HCT116 (cell line): ENCODE measurements at regions not wholly inside any gene's neighbourhood (a gene's known extent, or its start where the extent isn't known, plus 50 kb on each side); places are given as distances from the start of the nearest gene placed in this dataset.

ENCODE experiments used
- ATAC-seq: fragments of 200-7000 bp; cut with Tn5 transposase; 2 replicates; pipeline ENCODE4 v1.9.1; 2020; ENCODE audit warnings: mild to moderate bottlenecking, moderate library complexity
- BruUV-seq: library from RNA; stranded (reverse); fragments of 400-500 nt; replicated peaks from 2 replicates; lab custom pipeline; 2021; lab: Mats Ljungman, UMichigan
- CTCF ChIA-PET: fragments of 300-600 bp; sonication (Branson Sonifier 250); formaldehyde crosslinking; loops from one replicate; lab custom pipeline; 2021; ENCODE audit warnings: antibody characterized with exemption; lab: Charles Lee
- POLR2A ChIA-PET: fragments of 300-600, 350-600 bp; sonication (Branson Sonifier 250); formaldehyde crosslinking; loops from one replicate; lab custom pipeline; 2021; ENCODE audit warnings: antibody characterized with exemption; lab: Charles Lee
- RAD21 ChIA-PET, 2 experiments: fragments of 300-600 bp; sonication (Branson Sonifier 250); formaldehyde crosslinking; loops; one replicate each; lab custom pipeline; 2023; ENCODE audit warnings: low total read pairs in 2 of 2; ENCODE audit not compliant: uncharacterized antibody in 2 of 2, unreplicated experiment in 2 of 2, low non-redundant PET in 1 of 2; lab: Charles Lee
- DNase-seq: peaks from one replicate; pipeline ENCODE4 v3.0.0-alpha.2; 2010; ENCODE audit warnings: low read depth, low spot score
- H2AFZ ChIP-seq: fragments of 200-600 bp; shearing (Covaris generic), sonication (generic); 2 replicates; pipeline ENCODE4 v1.6.1; 2017; ENCODE audit warnings: low read depth, mixed run types, mixed read lengths, antibody characterized with exemption, low read length; ENCODE audit not compliant: poor library complexity, severe bottlenecking
- H3K27ac ChIP-seq: 2 replicates; pipeline ENCODE4 v1.5.1; 2012; ENCODE audit warnings: low read depth, low read length
- H3K27me3 ChIP-seq: fragments of 200-600 bp; sonication (generic); 2 replicates; pipeline ENCODE4 v1.6.1; 2016; ENCODE audit warnings: mixed run types, low read length, mixed read lengths; ENCODE audit not compliant: insufficient read depth
- H3K36me3 ChIP-seq, 2 experiments: fragments of 200-500 bp in 1 of 2; fragments of 200-600 bp in 1 of 2; sonication (Bioruptor generic) in 1 of 2; sonication (generic) in 1 of 2; 2 replicates each; pipeline versions ENCODE4 v1.5.1 to v1.6.1; 2014 to 2016; ENCODE audit warnings: low read length in 2 of 2, inconsistent platforms in 1 of 2, mixed read lengths in 1 of 2, mixed run types in 1 of 2; ENCODE audit not compliant: insufficient read depth in 2 of 2, control insufficient read depth in 1 of 2
- H3K4me1 ChIP-seq, 2 experiments: fragments of 200-600 bp in 1 of 2; sonication (generic) in 1 of 2; 2 replicates each; pipeline versions ENCODE4 v1.5.1 to v1.6.1; 2012 to 2017; ENCODE audit warnings: low read length in 2 of 2, inconsistent platforms in 1 of 2, mild to moderate bottlenecking in 1 of 2, mixed read lengths in 1 of 2, mixed run types in 1 of 2, moderate library complexity in 1 of 2; ENCODE audit not compliant: insufficient read depth in 2 of 2, control insufficient read depth in 1 of 2
- H3K4me2 ChIP-seq: fragments of 200-600 bp; sonication (generic); 2 replicates; pipeline ENCODE4 v1.6.1; 2017; ENCODE audit warnings: mixed run types, low read length, mixed read lengths
- H3K4me3 ChIP-seq, 2 experiments: fragments of 200-600 bp in 1 of 2; sonication (generic) in 1 of 2; replicated peaks in 1 of 2; 2 replicates each; pipeline ENCODE4 v1.5.1; 2011 to 2016; ENCODE audit warnings: low read length in 2 of 2, control low read depth in 1 of 2, low read depth in 1 of 2, mild to moderate bottlenecking in 1 of 2, mixed read lengths in 1 of 2, mixed run types in 1 of 2
- H3K79me2 ChIP-seq: fragments of 200-600 bp; sonication (generic); 2 replicates; pipeline ENCODE4 v1.6.1; 2017; ENCODE audit warnings: mild to moderate bottlenecking, mixed run types, low read length, moderate library complexity, mixed read lengths; ENCODE audit not compliant: insufficient read depth
- H3K9ac ChIP-seq: fragments of 200-600 bp; sonication (generic); 2 replicates; pipeline ENCODE4 v1.6.1; 2016; ENCODE audit warnings: low read length, mixed read lengths
- H3K9me2 ChIP-seq: fragments of 200-600 bp; sonication (generic), shearing (Covaris generic); 2 replicates; pipeline ENCODE4 v1.6.1; 2017; ENCODE audit warnings: mixed run types, mild to moderate bottlenecking, moderate library complexity; ENCODE audit not compliant: insufficient read depth
- H3K9me3 ChIP-seq, 2 experiments: fragments of 200-500 bp in 1 of 2; fragments of 200-600 bp in 1 of 2; sonication (Bioruptor generic) in 1 of 2; sonication (generic) in 1 of 2; 2 replicates each; pipeline ENCODE4 v1.6.1; 2014 to 2017; ENCODE audit warnings: low read length in 2 of 2, mixed read lengths in 2 of 2, inconsistent platforms in 1 of 2, low read depth in 1 of 2, mild to moderate bottlenecking in 1 of 2, mixed run types in 1 of 2, moderate library complexity in 1 of 2; ENCODE audit not compliant: control insufficient read depth in 1 of 2, insufficient read depth in 1 of 2
- H4K20me1 ChIP-seq: fragments of 200-600 bp; sonication (generic), shearing (Covaris generic); 2 replicates; pipeline ENCODE4 v1.6.1; 2017; ENCODE audit warnings: mixed run types, mild to moderate bottlenecking, moderate library complexity; ENCODE audit not compliant: insufficient read depth
- CTCF ChIP-seq, 3 experiments: fragments of 200-600 bp in 1 of 3; sonication (generic) in 1 of 3; IDR thresholded peaks in 2 of 3; conservative IDR thresholded peaks in 1 of 3; 2 replicates each; pipeline ENCODE4 v1.5.1; 2012 to 2017; ENCODE audit warnings: low read depth in 2 of 3, low read length in 2 of 3, antibody characterized with exemption in 1 of 3, borderline replicate concordance in 1 of 3, control low read depth in 1 of 3, mild to moderate bottlenecking in 1 of 3, mixed read lengths in 1 of 3, mixed run types in 1 of 3, moderate library complexity in 1 of 3; ENCODE audit not compliant: insufficient read depth in 1 of 3
- EGR1 ChIP-seq: IDR thresholded peaks from 2 replicates; pipeline ENCODE4 v1.6.1; 2012; ENCODE audit warnings: low read depth
- EZH2phosphoT487 ChIP-seq: fragments of 200-600 bp; IDR thresholded peaks from 2 replicates; pipeline ENCODE4 v1.6.1; 2018; ENCODE audit warnings: antibody characterized with exemption, borderline replicate concordance
- SP1 ChIP-seq: IDR thresholded peaks from 2 replicates; pipeline ENCODE4 v1.6.1; 2012; ENCODE audit warnings: low read depth
- TCF7L2 ChIP-seq: IDR thresholded peaks from 2 replicates; pipeline ENCODE4 v1.7.0; 2011; ENCODE audit warnings: borderline replicate concordance, inconsistent platforms; ENCODE audit not compliant: insufficient read depth, insufficient read length; ENCODE audit errors: extremely low read depth
- ZBTB33 ChIP-seq: IDR thresholded peaks from 2 replicates; pipeline ENCODE4 v1.6.1; 2011; ENCODE audit warnings: mild to moderate bottlenecking, low read length, moderate library complexity; ENCODE audit not compliant: insufficient replicate concordance; ENCODE audit errors: extremely low read depth
- intact Hi-C: fragments of 100-400 bp; cut with micrococcal nuclease; formaldehyde crosslinking; loops from 2 replicates; pipeline ENCODE4 v1.10.0; 2022

GRCh38 chr6:92275150-92275549, 1144.2 kb downstream of the EPHA7 start:
- Histone ChIP-seq H3K27me3 (no peaks in the 10 kb centered on the region), H3K27ac (no peak overlapping the region), H3K9me2 (no peaks in the 10 kb centered on the region), H3K36me3 (no peaks in the 10 kb centered on the region), H3K4me3 (no peak overlapping the region), H2AFZ (no peak overlapping the region), H3K4me1 (no peaks in the 10 kb centered on the region), H3K79me2 (no peaks in the 10 kb centered on the region), H3K9me3 (peaks cover 0 to 14% of the 10 kb centered on the region in 2 experiments; a peak in 3 of 4 replicates), H4K20me1 (no peaks in the 10 kb centered on the region), H3K4me2 (no peak overlapping the region), H3K9ac (no peak overlapping the region)
- TF ChIP-seq SP1 (no peak), ZBTB33 (no peak), EZH2phosphoT487 (no peak), TCF7L2 (no peak), CTCF (IDR thresholded peaks at IDR 0.05 in 2 of 3, conservative IDR thresholded peaks at IDR 0.05 in 1 of 3; ENCODE audit: borderline replicate concordance in 1 of 3, insufficient read depth in 1 of 3, low read depth in 2 of 3, low read length in 2 of 3) (no peak), EGR1 (no peak)
- no TSS peak for BruUV-seq
- ATAC-seq (no peak), DNase-seq (no peak)
- RAD21 ChIA-PET: no interaction called here
- intact Hi-C loops: no loop called here
- CTCF ChIA-PET: no interaction called here
- POLR2A ChIA-PET: no interaction called here
